GM23338 (cell line): ENCODE measurements at regions not wholly inside any gene's neighbourhood (a gene's known extent, or its start where the extent isn't known, plus 50 kb on each side); places are given as distances from the start of the nearest gene placed in this dataset.

Source experiments
- ATAC-seq: fragments of 200-7000 bp; cut with Tn5 transposase; 3 replicates; pipeline ENCODE4 v1.9.1; 2020
- DNase-seq: peaks from one replicate; pipeline ENCODE4 v3.0.0-alpha.2; 2015; ENCODE audit warnings: low spot score
- H2AFZ ChIP-seq: fragments of 200-600 bp; sonication (generic); 2 replicates; pipeline ENCODE4 v1.8.0; 2016; ENCODE audit warnings: antibody characterized with exemption, mild to moderate bottlenecking, moderate library complexity
- H3F3A ChIP-seq: fragments of 200-600 bp; sonication (generic); replicated peaks from 2 replicates; pipeline ENCODE4 v1.8.0; 2017; ENCODE audit warnings: antibody characterized with exemption, mixed run types, low read depth
- H3K27ac ChIP-seq: fragments of 200-600 bp; sonication (generic); 2 replicates; pipeline ENCODE4 v1.6.1; 2016; ENCODE audit warnings: low read depth
- H3K27me3 ChIP-seq: fragments of 200-600 bp; sonication (generic); 2 replicates; pipeline ENCODE4 v1.8.0; 2016; ENCODE audit warnings: mild to moderate bottlenecking, mixed run types, moderate library complexity; ENCODE audit not compliant: insufficient read depth
- H3K36me3 ChIP-seq: fragments of 200-600 bp; sonication (generic); 2 replicates; pipeline ENCODE4 v1.8.0; 2016; ENCODE audit warnings: mild to moderate bottlenecking; ENCODE audit not compliant: insufficient read depth
- H3K4me1 ChIP-seq: fragments of 200-600 bp; sonication (generic); 2 replicates; pipeline ENCODE4 v1.8.0; 2016; ENCODE audit warnings: mild to moderate bottlenecking, moderate library complexity; ENCODE audit not compliant: insufficient read depth
- H3K4me2 ChIP-seq: fragments of 200-600 bp; sonication (generic); 2 replicates; pipeline ENCODE4 v1.7.1; 2017; ENCODE audit warnings: mixed run types
- H3K4me3 ChIP-seq: fragments of 200-600 bp; sonication (generic); 2 replicates; pipeline ENCODE4 v1.6.1; 2016; ENCODE audit warnings: mixed run types
- H3K79me2 ChIP-seq: fragments of 200-600 bp; sonication (generic); replicated peaks from 2 replicates; pipeline ENCODE4 v1.8.0; 2017; ENCODE audit warnings: mild to moderate bottlenecking; ENCODE audit not compliant: insufficient read depth
- H3K9me2 ChIP-seq: fragments of 200-600 bp; sonication (generic); 2 replicates; pipeline ENCODE4 v1.8.0; 2017; ENCODE audit not compliant: insufficient read depth
- H4K20me1 ChIP-seq: fragments of 200-600 bp; sonication (generic); replicated peaks from 2 replicates; pipeline ENCODE4 v1.8.0; 2017; ENCODE audit warnings: mild to moderate bottlenecking; ENCODE audit not compliant: insufficient read depth
- H3K27ac Mint-ChIP-seq: 2 replicates; pipeline ENCODE4 v1.8.0; 2020; ENCODE audit warnings: inconsistent platforms, mild to moderate bottlenecking, moderate library complexity, mixed read lengths
- H3K27me3 Mint-ChIP-seq: 3 replicates; pipeline ENCODE4 v1.8.0; 2022; ENCODE audit warnings: low read depth, mild to moderate bottlenecking, moderate library complexity, mixed read lengths, inconsistent platforms; ENCODE audit not compliant: insufficient read depth, poor library complexity
- H3K36me3 Mint-ChIP-seq: 3 replicates; pipeline ENCODE4 v1.8.0; 2021; ENCODE audit warnings: low read depth, mild to moderate bottlenecking, inconsistent platforms, moderate library complexity, mixed read lengths
- H3K4me1 Mint-ChIP-seq: 3 replicates; pipeline ENCODE4 v1.8.0; 2020; ENCODE audit warnings: mild to moderate bottlenecking, inconsistent platforms, mixed read lengths
- H3K4me3 Mint-ChIP-seq: 3 replicates; pipeline ENCODE4 v1.8.0; 2021; ENCODE audit warnings: moderate library complexity, mild to moderate bottlenecking, inconsistent platforms, mixed read lengths
- H3K9me3 Mint-ChIP-seq: 3 replicates; pipeline ENCODE4 v1.8.0; 2020; ENCODE audit warnings: moderate library complexity, mild to moderate bottlenecking, inconsistent platforms, mixed read lengths
- CREB1 ChIP-seq: fragments of 250-450 bp; sonication (Bioruptor Pico); IDR thresholded peaks from 2 replicates; pipeline ENCODE4 v1.5.0; 2020; ENCODE audit warnings: low read depth, mild to moderate bottlenecking, moderate library complexity
- CTCF ChIP-seq, 2 experiments: fragments of 200-600 bp in 1 of 2; sonication (generic) in 1 of 2; conservative IDR thresholded peaks; 2 replicates each; pipeline versions ENCODE4 v1.5.1 to v1.6.1; 2016 to 2017; ENCODE audit warnings: antibody characterized with exemption in 2 of 2, low read depth in 2 of 2, mild to moderate bottlenecking in 2 of 2, moderate library complexity in 1 of 2
- ETS1 ChIP-seq: IDR thresholded peaks from 2 replicates; pipeline ENCODE4 v1.6.1; 2016; ENCODE audit warnings: antibody characterized with exemption
- EZH2 ChIP-seq: fragments of 200-600 bp; sonication (generic); IDR thresholded peaks from one replicate; pipeline ENCODE4 v1.8.0; 2017; ENCODE audit warnings: antibody characterized with exemption, mild to moderate bottlenecking, low read depth; ENCODE audit not compliant: unreplicated experiment
- EZH2phosphoT487 ChIP-seq: fragments of 200-600 bp; sonication (generic); IDR thresholded peaks from one replicate; pipeline ENCODE4 v1.8.1; 2018; ENCODE audit warnings: antibody characterized with exemption; ENCODE audit not compliant: unreplicated experiment
- JUNB ChIP-seq: IDR thresholded peaks from one replicate; pipeline ENCODE4 v1.6.1; 2016; ENCODE audit warnings: antibody characterized with exemption; ENCODE audit not compliant: unreplicated experiment
- NANOG ChIP-seq: IDR thresholded peaks from 2 replicates; pipeline ENCODE4 v1.6.1; 2016; ENCODE audit warnings: antibody characterized with exemption, borderline replicate concordance
- POLR2AphosphoS5 ChIP-seq: IDR thresholded peaks from 2 replicates; pipeline ENCODE4 v1.6.1; 2016; ENCODE audit warnings: antibody characterized with exemption, low read depth
- REST ChIP-seq: IDR thresholded peaks from one replicate; pipeline ENCODE4 v1.6.1; 2018; ENCODE audit warnings: antibody characterized with exemption; ENCODE audit not compliant: unreplicated experiment
- STAT1 ChIP-seq: IDR thresholded peaks from one replicate; pipeline ENCODE4 v1.6.1; 2016; ENCODE audit warnings: antibody characterized with exemption; ENCODE audit not compliant: unreplicated experiment
- ZNF114 ChIP-seq: fragments of 250-450 bp; sonication (Bioruptor Pico); IDR thresholded peaks from 2 replicates; pipeline ENCODE4 v1.5.0; 2020; ENCODE audit warnings: mild to moderate bottlenecking, moderate library complexity
- ZNF331 ChIP-seq: fragments of 250-450 bp; sonication (Bioruptor Pico); IDR thresholded peaks from 2 replicates; pipeline ENCODE4 v1.5.0; 2020; ENCODE audit warnings: low read depth, mild to moderate bottlenecking, moderate library complexity
- ZNF462 ChIP-seq: fragments of 250-450 bp; sonication (Bioruptor Pico); IDR thresholded peaks from 2 replicates; pipeline ENCODE4 v1.5.0; 2020; ENCODE audit warnings: mild to moderate bottlenecking, moderate library complexity

GRCh38 chr7:10156972-10157371 is 816.7 kb upstream of the PHF14 start:
- Histone ChIP-seq H2AFZ (no peak overlapping the region), H3K4me2 (no peak overlapping the region), H3K36me3 (no peaks in the 10 kb centered on the region), H3K9me2 (no peaks in the 10 kb centered on the region), H3K27ac (no peak overlapping the region), H3F3A (no peaks in the 10 kb centered on the region), H4K20me1 (no peaks in the 10 kb centered on the region), H3K27me3 (no peaks in the 10 kb centered on the region), H3K4me3 (no peak overlapping the region), H3K79me2 (no peaks in the 10 kb centered on the region), H3K4me1 (0 out of 2 replicates have a peak, but pooled peaks cover 3% of the 10 kb centered on the region)
- Mint-ChIP-seq H3K4me3 (no peak overlapping the region), H3K27ac (no peak overlapping the region), H3K36me3 (no peaks in the 10 kb centered on the region), H3K27me3 (no peaks in the 10 kb centered on the region), H3K9me3 (no peaks in the 10 kb centered on the region), H3K4me1 (no peaks in the 10 kb centered on the region)
- DNase-seq (no peak), ATAC-seq (no peak)
- no peak for TF ChIP-seq EZH2
- TF ChIP-seq ZNF114: no peak
- no peak for TF ChIP-seq CTCF (conservative IDR thresholded peaks at IDR 0.05; ENCODE audit: low read depth in 2 of 2)
- TF ChIP-seq CREB1 (CRISPR knock-in tag): no peak
- no peak for TF ChIP-seq ZNF462 (CRISPR knock-in tag)
- no peak for TF ChIP-seq JUNB
- TF ChIP-seq NANOG: no peak
- no peak for TF ChIP-seq EZH2phosphoT487
- no peak for TF ChIP-seq POLR2AphosphoS5
- TF ChIP-seq ETS1: no peak
- TF ChIP-seq STAT1: no peak
- TF ChIP-seq REST: no peak
- TF ChIP-seq ZNF331 (CRISPR knock-in tag): no peak
